ENCODE measurements at regions not wholly inside any gene's neighbourhood (a gene's known extent, or its start where the extent isn't known, plus 50 kb on each side); places are given as distances from the start of the nearest gene placed in this dataset.

DNA sequence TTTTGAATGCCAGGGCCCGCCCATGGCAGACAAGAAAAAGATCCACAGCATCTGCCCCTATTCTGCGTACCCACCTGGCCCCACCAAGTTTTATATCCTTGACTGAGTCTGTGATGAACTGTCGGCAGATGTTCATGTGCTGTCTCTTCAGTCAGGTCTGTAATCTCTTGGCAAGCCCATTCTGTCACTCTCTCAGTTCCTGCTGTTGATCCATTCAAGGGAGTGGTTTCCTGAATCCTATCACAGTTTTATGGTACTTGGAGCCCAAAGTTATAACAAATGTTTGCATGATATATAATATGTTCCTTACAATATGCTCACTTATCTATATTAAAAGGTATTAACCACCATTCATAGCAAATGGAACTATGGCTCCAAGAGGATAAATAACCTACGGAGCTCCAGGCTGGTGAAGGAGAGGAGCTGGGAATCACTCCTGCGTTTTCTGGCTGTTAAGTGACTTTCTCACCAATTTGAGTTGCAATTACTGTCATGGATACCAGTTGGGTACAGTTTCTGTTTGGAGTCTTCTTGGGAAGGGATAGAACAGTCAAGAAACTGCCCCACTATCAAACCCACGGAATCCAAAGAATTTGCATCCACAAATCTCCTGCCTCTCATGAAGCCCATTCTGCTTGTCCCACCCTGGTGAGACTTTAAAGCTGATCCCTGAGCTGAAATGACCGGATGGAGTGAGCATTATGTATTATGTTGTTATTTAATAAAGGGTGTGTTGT lies 103.4 kb upstream of the SPRY4 start (continued):
- no peak for TF ChIP-seq ZNF318 (IDR thresholded peaks at IDR 0.05; ENCODE audit: borderline replicate concordance in 1 of 2, low read depth in 1 of 2)

Data from K562 (cell line).